ENCODE measurements at regions not wholly inside any gene's neighbourhood (a gene's known extent, or its start where the extent isn't known, plus 50 kb on each side); places are given as distances from the start of the nearest gene placed in this dataset.
"Not testable (repeated sequence)": the region's sequence is repeated elsewhere in the genome, so short reads cannot be mapped to it uniquely, and the experiment has no call there.

DNA sequence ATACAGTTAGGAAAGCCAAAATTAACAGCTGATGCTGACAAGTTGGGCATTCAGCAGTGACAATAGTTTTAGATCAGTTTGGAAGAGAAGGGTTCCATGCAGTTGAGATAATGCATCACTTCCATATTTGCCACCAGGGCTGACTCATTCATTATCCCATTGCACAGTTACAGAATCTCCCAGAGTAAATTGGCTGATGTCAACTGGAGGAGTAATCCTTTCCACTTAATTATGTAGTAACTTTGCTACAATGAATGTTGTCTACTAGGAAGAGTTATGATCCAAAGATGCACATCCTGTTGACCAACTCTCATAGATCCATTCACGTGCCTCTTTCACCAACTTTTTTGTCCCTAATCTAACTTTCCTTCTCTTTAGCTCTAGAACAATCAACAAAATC lies 123.3 kb upstream of the LUZP2 start:
- intact Hi-C loops (cut with DNase I) = no loop called here
- no peak for DNase-seq
- ATAC-seq (ENCODE audit: poor library complexity) = no peak

DNA sequence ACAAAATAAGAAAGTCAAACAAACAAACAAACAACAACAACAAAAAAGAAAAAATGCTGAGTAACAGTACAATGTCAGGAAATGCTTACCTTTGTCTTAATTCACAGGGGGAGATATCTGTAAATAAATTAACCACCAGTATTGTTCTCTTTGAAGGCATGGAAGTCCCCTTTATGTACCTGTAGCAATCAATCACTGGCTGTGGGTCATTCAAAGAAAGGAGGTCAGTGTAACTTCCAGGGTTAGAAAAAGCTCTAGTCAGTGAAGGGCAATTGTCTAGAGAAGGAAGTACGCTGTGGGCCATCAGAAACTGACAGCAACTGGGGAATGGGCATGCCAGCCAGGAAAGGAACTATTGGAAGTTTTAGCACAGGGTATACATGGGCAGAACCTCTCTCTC lies 121.5 kb upstream of the LUZP2 start:
- DNase-seq (no peak), ATAC-seq (ENCODE audit: poor library complexity) (no peak)
- intact Hi-C loops (cut with DNase I) = no loop called here

DNA sequence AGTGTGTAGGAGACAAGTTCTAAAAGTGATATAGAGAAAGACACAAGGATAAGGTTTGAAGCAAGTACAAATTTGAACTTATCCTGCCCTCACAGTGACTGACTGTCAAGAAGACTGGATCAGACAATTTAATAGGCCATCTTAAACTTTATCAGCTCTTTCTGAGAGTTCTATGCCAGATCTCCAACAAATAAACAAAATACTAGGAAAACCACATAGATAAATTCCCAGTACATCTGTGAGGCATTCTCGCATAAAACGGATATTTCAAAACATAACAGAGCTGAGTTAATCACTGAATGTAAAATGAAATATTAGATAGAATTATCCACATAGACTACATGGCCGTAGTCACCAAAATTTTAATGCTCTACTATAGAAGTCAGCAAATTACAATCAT lies 120.9 kb upstream of the LUZP2 start:
- intact Hi-C loops (cut with DNase I) = no loop called here
- no peak for ATAC-seq (ENCODE audit: poor library complexity)
- DNase-seq = no peak

DNA sequence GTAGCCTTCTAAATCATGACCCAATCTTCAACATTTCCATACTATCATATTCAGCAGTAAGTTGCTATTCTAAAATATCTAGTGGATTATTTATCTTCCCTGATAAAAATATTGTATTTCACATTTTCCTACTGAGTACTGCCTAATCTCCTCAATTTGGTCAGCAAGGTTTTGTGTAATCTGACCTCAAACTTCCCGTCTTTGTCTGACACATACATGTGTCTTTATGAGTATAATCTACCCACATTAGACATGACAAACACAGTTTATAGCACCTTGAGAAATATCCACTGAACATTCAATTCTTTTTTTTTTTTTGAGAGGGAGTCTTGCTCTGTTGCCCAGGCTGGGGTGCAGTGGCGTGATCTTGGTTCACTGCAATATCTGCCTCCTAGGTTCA lies 113.7 kb upstream of the LUZP2 start:
- ATAC-seq (ENCODE audit: poor library complexity) = no peak
- intact Hi-C loops (cut with DNase I) = no loop called here
- no peak for DNase-seq

DNA sequence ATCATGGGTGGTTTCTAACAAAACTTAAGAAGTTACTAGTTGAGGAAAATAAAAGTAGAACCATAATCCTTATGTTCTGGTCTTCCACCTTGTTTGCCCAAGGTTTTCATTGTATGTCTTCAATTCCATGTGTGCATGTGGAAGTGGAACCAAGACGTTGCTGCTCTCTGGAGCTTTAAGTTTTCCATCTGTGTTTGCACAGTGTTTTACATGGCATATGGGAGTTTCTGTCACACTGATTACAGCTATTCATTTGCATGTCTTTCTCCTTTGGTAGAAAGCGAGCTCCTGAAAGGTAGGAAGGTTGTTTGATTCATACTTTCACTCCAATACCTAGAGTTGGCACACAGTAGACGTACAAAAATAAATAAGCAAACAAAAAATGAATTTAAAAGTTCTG lies 112.6 kb upstream of the LUZP2 start:
- intact Hi-C loops (cut with DNase I) = no loop called here
- ATAC-seq (ENCODE audit: poor library complexity) (no peak), DNase-seq (no peak)

DNA sequence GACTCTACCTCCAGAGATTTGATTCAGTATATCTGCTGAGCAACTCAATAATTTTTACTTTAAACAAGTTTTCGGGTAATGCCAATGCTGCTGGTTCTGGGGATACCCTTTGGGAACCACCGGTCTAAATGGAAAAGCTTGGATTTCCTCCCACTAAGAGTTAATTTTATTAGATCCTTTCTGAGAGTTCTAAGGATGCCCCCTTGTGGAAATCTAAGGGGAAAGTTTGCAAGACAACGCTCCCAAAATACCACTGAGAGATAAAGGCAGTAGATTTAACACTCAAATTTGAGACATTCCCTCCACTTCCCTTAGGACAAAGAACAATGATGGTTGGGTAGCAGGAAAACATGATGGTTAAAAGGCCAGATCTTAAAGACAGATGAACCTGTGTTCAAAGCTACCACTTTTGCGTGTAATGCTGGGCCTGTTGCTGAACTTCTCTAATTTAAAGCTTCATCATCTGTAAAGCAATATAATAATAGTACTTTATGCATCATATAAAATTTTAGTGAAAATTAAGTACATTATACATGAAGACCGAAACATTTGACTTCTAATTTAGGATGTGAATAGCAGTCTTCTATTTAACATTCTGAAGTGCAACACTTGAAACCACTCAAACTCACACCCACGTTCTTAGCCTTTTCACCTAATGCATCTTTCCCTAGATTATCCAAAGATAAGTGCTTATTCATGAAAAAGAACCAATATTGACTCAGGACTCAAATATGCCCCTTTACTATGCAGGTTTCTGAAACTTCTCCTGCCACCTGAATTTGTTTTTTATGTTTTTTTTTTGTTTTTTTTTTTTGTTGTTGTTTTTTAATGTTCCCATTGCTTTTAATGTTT lies 110.1 kb upstream of the LUZP2 start:
- intact Hi-C loops (cut with DNase I) = no loop called here
- DNase-seq (no peak), ATAC-seq (ENCODE audit: poor library complexity) (no peak)

DNA sequence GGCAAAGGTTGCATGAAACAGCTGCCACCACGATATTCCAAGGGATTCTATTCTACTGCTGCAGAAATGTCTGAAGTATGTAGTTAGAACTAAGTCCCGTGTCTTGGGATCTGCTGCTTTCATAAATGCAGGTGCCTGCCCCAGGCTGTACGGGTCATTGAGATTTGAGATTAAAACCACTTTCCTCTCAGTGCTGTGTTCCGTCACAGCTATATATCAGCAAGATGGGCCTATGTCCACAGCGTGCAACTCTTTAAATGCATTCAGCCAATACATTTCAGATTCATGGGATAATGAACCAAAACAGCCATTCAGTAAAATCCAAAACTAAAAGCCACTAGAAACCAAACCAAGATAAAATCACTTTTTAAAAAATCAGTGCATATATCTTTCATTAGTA lies 107.3 kb upstream of the LUZP2 start:
- intact Hi-C loops (cut with DNase I) = no loop called here
- DNase-seq (no peak), ATAC-seq (ENCODE audit: poor library complexity) (no peak)

DNA sequence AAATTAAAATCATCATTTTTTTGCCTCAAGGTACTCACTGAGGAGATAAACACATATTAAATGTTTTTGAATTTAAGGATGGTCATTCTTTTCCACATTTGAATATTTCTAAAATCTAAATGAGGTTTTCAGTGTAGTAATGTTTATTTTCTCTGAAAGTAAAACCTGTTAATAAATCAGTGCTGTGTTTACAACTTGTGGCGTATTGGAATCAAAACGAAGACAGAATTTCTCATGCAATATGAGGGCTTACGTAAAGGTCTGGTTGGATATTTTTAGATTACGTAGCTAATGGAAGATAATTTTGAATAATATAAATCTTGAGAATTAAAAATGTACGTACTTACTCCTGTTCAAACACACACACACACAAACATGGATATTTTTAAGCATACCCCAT lies 106.8 kb upstream of the LUZP2 start:
- ATAC-seq (ENCODE audit: poor library complexity) = no peak
- intact Hi-C loops (cut with DNase I) = no loop called here
- DNase-seq = no peak

DNA sequence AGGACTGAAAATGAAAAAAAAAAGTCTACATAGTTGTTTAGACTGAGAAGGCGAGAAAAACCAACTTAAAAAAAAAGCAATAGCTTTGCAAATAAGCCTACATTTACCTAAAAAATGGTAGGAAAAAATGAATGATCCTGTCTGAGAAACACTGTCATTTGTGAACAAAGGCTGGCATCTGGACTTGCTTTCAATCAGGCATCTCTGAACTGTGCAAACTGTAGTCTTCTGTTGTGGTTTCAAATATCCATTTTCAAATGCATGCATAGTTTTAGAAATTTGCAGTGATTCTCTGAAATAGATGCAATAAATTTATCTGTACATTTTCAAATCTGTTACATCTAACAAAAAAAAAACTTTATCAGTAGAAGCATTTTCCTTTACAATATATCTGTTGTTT lies 106.1 kb upstream of the LUZP2 start:
- ATAC-seq (ENCODE audit: poor library complexity) (no peak), DNase-seq (no peak)
- intact Hi-C loops (cut with DNase I) = no loop called here

DNA sequence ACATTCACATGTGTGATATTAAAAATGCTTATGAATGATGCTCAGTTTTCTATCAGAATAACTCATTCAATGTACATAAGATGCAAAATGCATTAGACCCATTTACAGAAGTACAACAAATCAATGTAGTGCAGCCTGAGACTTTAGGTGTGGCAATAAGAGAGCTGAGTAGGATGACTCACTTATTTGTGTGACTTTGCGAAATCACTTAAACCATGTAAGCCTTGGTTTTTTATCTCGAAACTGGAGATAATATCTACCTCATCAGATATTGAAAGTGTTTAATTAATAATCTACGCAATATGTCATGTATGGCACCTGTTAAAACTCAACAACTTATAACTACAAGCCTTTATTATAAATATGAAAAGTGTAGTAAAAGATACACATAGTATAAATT lies 105.7 kb upstream of the LUZP2 start:
- no peak for ATAC-seq (ENCODE audit: poor library complexity)
- intact Hi-C loops (cut with DNase I) = no loop called here
- DNase-seq = no peak

DNA sequence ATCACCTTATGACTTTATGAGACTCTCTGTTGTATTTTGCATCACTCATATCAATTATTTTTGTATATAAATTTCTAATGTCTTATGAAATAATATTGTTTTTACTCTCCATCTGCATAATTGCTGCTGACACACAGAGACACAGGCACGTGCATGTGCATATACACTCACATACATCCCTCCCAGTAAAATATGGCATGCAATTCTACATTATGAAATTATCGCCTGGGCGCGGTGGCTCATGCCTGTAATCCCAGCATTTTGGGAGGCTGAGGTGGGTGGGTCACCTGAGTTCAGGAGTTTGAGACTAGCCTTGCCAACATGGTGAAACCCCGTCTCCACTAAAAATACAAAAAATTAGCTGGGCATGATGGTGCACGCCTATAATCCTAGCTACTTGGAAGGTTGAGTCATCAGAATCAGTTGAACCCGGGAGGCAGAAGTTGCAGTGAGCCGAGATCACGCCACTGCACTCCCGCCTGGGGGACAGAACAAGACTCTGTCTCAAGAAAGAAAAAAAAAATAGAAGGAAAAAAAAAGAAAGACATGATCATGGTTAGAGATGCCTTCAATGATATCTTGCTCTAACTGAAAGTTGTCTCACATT lies 96.7 kb upstream of the LUZP2 start:
- no peak for DNase-seq
- intact Hi-C loops (cut with DNase I) = no loop called here
- ATAC-seq (ENCODE audit: poor library complexity) = no peak

DNA sequence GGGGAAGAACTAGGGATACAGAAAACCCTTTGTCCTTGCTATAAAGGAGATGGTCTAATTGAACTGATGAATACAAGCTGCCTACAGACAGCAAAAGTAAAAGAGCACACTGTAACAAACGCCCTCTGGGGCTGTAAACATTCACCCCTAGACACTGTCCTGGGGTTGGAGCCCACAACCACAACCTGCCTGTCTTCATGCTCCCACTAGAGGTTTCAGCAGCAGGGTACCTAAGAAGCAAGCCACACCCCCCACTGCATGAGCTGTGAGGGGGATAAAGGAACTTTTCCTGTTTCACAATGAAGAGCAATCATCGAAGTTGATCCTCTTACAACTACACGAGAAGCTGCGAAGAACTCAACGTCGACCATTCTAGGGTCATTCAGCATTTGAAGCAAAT lies 90.5 kb upstream of the LUZP2 start:
- intact Hi-C loops (cut with DNase I) = no loop called here
- no peak for DNase-seq
- no peak for ATAC-seq (ENCODE audit: poor library complexity)

DNA sequence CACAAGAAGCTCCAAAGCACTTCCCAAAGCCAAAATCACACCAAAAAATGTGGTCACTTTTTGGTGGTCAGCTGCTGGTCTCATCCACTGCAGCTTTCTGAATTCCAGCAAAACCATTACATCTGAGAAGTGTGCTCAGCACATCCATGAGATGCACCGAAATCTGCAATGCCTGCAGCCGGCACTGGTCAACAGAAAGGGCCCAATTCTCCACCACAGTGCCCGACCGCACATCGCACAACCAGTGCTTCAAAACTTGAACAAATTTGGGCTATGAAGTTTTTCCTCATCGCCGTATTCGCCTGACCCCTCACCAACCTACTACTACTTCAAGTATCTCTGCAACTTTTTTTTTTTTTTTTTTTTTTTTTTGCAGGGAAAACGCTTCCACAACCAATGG lies 89.9 kb upstream of the LUZP2 start:
- no peak for ATAC-seq (ENCODE audit: poor library complexity)
- intact Hi-C loops (cut with DNase I) = no loop called here
- DNase-seq = no peak

DNA sequence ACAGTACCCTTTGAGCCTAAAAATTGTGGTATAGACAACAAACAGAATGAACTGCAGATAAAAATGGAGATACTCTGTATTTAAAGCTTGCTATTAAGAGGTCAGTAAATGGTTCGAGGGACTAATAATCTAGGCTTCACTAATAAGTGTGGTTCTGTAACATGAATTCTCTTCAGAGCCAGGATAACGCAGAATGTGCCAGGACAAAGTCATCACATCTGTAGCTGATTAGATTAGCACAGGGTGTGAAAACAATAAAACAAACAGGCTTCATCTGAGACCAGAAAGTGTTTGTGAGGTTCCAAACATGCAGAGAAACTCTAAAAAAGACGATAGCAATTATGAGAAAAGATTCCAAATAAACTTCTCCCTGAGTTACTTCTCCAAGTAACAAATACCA lies 89.1 kb upstream of the LUZP2 start:
- intact Hi-C loops (cut with DNase I) = no loop called here
- ATAC-seq (ENCODE audit: poor library complexity) = peak; percentile 66
- no peak for DNase-seq

DNA sequence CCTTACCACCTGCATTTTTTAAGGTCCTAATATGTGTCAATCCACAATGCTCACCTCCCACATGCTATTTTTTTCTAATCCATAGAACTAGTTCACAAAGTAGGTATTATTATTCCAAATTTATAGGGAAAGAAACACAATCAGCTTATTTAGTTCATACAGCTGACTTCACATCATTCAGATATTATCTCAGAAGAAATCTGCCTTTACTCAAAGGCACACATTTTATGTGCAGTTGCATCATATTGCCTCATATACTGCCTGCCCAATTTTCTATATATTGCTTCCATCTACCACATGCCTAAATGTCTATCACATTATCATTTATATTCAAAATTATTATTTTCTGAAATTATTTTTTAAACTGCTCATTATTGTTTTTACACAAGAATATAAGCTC lies 88.7 kb upstream of the LUZP2 start:
- intact Hi-C loops (cut with DNase I) = no loop called here
- no peak for ATAC-seq (ENCODE audit: poor library complexity)
- no peak for DNase-seq

DNA sequence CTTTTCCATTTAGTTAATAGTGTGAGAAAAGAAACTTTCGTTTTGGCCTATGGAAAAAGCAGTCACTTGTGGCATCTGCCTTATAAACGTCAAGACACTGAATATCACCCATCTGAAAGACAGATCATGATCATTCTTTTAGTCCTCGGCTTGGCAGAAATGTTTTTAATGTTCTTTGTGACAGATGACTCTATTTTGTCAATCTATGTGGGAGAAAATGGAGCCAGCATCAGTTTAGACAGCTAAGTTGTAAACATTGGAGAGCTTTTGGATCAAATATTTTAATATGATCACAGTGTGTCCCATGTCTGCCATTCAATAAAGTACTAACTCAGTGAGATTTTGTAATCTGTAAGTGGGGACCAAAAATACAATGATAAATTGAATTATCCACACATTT lies 85.1 kb upstream of the LUZP2 start:
- no peak for DNase-seq

DNA sequence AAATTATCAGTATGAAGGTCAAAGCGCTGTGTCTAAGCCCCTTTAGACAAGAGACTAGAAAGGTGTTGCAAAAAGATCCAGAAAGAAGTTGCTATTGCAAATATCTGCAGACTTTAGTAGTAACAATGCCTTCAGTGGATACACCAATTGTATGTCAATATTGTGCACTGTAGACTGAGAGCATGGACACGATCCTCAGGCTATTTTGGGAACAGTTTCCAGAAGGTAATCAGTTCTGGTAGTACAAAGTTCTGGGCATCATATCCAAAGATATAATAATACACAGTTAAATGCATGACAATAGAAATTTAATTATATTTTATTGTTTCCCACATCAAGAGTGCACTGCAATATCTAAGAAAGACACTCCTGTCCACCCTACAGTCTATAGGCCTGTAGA lies 84.1 kb upstream of the LUZP2 start:
- DNase-seq (no peak), ATAC-seq (ENCODE audit: poor library complexity) (peak; percentile 86)
- intact Hi-C loops (cut with DNase I) = no loop called here

More for the DNA sequence above, 85.1 kb upstream of the LUZP2 start:
- intact Hi-C loops (cut with DNase I) = no loop called here
- no peak for ATAC-seq (ENCODE audit: poor library complexity)

DNA sequence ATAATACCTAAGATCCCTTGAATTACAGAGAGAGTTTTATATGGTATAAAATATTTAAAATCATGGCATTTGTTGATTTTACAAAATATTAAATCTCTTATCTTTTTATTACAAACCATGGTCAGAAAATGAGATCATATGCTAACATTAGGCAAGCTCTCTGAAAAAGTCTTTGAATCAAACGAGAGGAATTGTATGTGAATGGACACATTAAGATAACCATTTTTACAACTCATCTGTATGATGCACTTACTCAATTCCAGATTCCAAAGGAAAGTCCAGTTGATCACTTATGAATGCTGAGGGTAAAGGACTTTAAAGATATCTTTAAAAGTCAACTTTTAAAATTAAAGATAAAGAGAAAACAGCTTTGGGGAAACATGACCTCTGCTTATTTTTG lies 83.5 kb upstream of the LUZP2 start:
- DNase-seq (no peak), ATAC-seq (ENCODE audit: poor library complexity) (no peak)
- intact Hi-C loops (cut with DNase I) = no loop called here

DNA sequence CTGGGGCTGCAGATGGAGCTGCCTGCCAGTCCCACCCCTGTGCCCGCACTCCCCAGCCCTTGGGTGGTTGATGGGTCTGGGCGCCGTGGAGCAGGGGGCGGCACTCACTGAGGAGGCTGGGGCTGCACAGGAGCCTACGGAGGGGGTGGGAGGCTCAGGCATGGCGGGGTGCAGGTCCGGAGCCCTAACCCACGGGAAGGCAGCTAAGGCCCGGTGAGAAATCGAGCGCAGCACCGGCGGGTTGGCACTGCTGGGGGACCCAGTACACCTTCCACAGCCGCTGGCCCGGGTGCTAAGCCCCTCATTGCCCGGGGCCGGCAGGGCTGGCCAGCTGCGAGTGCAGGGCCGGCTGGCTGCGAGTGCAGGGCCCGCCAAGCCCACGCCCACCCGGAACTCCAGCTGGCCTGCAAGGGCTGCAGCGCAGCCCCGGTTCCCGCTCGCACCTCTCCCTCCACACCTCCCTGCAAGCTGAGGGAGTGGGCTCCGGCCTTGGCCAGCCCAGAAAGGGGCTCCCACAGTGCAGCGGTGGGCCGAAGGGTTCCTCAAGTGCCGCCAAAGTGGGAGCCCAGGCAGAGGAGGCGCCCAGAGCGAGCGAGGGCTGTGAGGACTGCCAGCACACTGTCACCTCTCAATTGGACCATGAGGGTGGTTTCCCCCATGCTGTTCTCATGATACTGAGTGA lies 80.8 kb upstream of the LUZP2 start:
- ATAC-seq (ENCODE audit: poor library complexity); intact Hi-C loops (cut with DNase I): not testable (repeated sequence)
- DNase-seq = peak; percentile 13

DNA sequence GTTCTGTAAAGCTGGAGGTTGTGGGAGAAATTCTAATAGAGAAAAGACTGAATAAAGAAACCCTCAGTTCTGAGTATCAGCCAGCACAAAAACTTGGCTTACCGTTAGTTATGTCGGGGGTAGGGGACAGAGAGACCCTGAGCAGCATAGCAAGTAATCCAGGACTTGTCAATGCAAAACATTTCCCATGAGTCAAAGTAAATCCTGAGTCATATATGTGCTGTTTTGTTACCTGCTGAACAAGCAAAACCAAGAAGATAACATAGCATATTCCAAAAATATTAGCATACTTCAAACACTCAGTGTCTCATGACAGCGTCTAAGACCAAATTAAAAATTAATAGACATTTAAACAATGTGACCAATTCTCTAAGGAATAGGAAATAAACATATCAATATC lies 75.1 kb upstream of the LUZP2 start:
- ATAC-seq (ENCODE audit: poor library complexity) (no peak), DNase-seq (no peak)
- intact Hi-C loops (cut with DNase I) = no loop called here

All from Right ventricle myocardium superior (tissue), 1 donor.